ENCODE measurements at regions not wholly inside any gene's neighbourhood (a gene's known extent, or its start where the extent isn't known, plus 50 kb on each side); places are given as distances from the start of the nearest gene placed in this dataset.

DNA sequence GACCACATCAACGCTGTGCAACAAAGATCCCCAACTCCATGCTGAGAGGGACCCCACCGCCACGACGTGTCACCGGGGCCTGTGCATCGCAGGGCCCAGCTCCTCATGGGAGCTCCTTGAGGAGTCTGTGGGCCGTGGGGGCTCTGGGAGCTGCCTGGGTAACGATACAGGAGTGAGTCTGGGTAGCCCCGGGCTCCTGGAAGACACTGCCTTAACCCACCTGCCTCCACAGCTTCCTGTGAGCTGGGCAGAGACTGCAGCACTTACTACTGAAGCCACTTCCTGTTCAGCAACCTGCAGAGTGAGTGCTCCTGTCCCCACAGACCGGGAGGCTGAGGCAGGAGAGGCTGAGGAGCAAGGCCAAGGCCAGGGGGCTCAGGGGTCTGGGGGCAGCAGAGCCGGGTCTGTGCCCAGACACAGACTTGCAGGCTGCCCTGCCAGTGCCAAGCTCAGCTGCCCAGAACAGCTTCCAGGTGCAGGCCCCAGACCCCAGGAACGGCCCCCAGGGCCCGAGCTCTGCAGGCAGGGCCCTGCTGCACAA, 226.7 kb downstream of the BRD1 start:
- no peak for DNase-seq

DNA sequence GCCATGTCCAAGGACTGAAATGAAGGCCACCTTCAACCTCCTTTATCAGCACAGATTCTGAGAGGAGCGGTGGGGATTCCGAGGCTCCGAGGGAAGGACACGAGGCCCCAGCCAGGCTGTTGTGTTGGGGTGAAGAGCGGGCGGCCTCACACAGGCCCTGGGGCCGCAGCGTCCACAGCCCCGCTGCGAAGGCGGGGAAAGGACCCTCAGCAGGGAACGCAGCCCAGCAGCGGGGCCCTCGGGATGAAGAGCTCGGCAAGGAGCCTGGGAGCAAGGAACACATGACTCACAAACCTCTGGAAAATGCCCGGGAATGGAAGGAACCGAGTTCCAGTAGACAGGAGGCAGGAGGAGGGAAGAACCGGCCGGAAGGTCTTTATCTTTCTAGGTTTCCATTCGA, 227.2 kb downstream of the BRD1 start:
- no peak for DNase-seq

DNA sequence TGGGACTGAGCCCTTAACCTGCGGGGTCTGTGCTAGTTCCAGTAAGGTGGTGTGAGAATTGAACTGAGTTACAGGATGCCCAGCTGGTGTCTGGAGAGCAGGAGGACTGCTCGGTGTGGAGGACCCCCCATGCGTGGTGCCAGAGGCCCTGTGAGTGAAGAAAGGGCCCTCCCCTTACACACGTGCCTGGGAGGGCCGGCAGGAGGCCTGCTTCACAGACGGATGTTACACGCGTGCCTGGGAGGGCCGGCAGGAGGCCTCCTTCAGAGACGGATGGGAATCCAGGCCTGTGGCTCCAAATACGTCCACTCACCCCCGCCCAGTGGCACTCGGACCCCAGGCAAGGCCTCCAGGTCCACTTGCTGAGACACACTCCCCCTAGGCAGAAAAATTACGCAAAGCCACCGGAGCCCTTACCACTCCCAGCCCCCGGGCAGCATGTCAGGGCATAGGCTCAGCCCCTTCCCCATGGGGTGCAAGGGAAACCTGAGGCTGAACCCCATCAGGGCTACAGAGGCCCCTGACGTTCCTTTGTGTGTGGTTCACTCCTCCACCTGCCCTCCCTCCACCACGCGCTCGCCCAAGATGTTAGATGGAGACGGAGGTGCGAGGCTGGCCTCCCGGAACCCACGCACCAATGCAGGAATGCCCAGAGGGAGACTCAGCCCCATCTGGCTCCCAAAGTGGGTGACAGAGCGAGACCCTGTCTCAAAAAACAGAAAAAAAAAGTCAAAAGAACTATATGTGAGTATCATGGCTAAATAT, 227.8 kb downstream of the BRD1 start:
- DNase-seq = no peak

DNA sequence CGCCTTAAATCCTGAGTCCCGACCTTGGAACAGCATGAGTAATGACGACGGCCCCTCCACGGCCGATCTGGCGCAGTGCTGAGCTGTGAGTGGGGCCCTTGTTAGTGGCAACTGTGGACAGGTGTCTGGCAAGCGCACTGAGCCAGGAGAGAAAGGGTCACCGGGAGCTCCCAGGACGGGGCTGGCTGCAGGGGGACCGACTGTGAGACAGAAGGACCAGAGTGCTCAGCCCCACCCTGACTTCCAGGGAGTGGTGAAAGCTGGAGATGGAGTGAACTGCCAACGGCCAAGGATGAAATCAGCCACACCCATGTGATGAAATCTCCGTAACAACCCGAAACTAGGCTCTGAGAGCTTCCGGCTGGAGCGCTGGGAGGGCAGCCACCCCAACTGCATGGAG, 228.6 kb downstream of the BRD1 start:
- DNase-seq = no peak

DNA sequence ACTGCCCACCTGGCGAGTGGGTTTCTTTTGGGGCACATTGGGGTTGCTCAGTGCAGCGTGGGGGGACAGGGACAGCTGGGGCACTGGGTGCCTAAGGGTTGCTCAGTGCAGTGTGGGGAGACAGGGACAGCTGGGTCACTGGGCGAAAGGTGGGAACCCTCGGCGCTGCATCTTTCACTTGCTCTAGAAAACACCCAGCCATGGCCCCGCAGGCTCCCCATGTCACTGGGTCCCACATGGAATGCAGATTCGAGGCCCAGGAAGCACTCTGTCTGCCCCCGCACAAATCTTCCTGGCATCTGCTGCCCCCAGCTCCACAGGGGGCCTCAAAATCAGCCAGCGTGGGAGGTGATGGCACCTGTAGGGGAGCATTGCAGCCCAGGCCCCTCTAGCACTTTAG, 229.3 kb downstream of the BRD1 start:
- no peak for DNase-seq

DNA sequence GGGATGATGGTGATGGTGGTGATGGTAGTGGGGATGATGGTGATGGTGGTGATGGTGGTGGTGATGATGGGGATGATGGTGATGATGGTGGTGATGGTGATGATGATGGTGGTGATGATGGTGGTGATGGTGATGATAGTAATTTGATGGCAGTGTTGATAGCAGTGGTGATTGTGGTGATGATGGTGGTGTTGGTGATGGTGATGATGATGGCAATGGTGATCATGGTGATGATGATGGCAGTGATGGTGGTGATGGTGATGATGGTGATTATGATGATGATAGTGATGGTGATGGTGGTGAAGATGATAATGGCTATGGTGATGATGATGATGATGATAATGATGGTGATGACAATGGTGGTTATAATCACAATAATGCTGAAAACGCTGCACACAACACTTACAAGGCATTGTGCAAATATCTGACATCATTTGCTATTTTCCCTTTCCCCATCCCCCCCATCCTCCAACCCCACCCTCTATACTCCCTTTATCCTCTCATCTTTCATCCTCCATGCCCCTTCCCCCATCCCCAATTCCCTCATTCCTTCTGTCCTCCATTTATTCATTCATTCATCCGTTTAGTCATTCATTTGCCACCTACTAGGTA, 230.1 kb downstream of the BRD1 start:
- DNase-seq = no peak

DNA sequence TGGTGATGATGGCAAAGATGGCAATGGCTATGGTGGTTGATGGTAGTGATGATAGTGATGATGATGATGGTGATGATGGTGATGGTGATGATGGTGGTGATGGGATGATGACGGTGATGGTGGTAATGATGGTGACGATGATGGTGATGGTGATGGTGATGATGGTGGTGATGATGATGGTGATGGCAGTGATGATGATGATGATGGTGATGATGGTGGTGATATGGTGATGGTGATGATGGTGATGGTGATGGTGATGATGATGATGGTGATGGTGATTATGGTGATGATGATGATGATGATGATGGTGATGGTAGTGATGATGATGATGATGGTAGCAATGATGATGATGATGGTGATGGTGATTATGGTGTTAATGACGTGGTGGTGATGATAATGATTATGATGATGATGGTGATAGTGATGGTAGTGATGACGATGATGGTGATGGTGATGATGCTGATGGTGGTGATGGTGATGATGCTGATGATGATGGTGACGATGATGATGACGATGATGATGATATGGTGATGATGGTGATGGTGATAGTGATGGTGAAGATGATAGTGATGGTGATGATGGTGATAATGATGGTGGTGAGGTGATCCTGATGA, 232.1 kb downstream of the BRD1 start:
- no peak for DNase-seq

DNA sequence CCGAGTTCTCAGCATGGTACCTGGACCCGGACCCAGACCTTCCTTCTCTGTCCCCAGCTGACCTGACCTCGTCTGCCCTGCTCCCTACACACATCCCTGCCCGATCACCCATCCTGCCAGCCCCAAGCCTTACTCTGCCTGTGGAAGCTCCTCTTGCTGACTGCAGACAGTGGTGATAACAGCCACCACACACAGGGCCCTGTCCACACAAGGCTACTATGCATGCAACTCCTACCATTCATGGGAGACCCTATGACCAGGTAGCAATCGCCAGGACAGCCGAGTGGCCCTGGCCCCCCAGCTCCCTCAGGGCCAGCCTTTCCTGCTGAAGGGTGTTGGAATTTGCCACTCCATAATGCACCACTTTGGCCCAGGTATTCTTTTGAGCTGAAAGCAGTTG, 233.6 kb downstream of the BRD1 start:
- no peak for DNase-seq

DNA sequence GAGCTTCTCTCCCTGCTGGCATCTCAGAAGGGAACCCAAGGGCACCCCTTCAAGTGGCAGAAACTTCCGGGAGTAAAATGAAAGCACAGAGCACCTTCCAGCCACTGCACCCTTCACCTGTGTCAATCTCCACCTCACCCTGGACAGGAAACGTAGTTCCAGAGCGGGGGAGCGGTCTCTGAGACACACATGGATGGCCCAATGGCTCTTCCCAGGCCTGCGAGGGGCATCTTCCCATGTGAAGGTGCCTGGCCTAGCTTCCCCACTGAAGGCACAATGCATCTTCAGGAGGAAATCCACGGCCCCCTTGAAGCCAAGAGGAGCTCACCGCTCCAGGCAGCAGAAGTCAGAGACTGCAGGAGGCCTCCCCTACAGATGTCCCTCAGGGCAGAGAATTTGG, 234.2 kb downstream of the BRD1 start:
- DNase-seq = no peak

DNA sequence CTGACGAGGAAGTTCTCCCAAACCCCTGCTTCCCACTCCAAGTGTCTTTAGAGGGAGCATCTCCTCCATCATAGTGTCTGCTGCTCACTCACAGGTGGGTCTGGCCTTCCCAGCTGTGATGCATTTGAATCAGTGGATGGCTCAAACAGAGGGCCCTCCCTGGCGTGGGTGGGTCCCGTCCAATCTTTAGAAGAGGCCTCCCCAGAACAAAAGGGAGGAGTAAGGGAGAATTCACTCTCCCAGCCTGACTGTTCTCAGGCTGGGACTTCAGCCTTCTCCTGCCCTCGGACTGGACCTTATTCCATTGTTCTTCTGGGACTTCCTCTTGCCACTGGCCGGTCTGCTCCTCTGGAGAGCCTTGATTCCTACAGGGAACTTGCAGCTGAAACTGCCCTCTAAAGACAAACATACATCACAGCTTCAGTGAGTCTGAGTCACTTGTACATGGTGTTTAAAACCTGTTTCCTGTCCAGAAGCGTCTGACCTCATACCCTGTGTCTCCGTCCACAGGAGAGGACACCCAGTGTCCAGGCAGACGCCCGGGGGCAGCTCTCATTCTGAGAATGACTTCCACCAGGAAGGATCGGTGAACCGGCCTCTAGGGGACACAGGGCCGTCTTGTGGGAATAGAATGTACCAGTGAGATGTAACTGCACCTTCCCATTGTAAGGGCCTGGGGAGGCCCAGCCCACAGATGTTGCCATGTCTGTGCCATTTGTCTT, 234.7 kb downstream of the BRD1 start:
- no peak for DNase-seq

DNA sequence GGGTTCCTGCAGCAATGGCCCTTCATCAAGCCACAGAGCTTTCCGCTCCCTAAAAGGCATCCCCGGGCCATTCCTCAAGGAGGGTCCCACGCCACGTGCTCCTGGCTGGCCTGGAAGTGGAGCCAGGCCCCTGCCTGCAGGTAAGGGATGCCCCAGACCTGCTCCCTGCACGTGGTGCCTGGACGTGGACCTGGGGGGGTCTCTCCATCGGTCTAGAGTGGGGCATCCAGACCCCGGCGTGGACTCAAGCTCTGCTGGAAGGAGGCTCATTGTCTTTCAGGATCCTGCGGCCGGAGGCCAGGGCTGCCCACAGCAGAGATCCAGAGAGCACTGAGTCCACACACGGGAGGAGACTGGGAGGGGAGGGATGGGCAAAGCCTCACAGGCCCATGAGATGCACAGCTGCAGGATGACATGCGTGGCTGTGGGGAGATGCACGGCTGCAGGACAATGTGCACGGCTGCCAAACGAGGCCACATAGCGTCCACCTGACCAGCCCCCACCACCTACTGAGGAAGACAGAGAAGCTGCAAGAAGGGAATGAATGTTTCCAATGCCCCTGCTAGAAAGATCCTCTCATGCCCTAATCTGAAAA, 236.7 kb downstream of the BRD1 start:
- no peak for DNase-seq

DNA sequence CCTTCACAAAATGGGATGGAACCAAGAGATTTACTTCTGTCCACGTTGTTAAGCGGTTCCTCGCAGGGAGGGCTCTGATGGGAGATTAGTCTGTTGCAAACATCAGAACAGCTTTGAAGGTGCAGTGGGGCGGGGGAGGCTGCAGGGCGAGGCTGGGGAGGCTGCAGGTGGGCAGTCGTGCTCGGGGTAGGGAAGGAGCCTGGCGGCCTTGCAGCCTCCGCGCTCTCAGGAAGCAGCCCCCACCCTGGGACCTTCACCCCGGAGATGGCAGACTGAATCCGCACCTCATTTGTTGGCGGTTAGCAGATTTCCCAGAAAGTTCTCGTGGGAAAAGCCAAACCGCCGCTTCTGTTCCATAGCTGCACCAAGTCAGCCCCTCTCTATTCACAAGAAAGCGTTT, 237.3 kb downstream of the BRD1 start:
- no peak for DNase-seq

DNA sequence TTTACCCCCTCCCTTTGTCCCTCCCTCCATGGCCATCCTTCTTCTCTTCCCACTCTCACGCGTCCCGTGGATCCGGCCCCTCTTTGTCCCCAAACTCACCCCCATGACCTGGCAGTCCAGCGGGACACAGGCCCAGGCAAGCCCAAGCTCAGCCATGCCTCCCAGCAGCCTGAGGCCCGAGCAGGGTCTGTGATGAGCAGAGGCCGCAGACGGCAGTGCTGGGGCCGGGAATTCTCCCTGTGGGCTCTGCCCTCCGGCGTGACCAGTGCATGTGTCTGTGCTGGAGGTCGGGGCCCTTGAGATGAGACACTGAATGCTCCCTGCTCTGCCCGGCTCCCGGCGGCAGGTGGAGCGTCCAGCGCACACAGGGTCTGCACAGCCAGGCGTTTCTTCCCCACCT, 237.9 kb downstream of the BRD1 start:
- DNase-seq = no peak

DNA sequence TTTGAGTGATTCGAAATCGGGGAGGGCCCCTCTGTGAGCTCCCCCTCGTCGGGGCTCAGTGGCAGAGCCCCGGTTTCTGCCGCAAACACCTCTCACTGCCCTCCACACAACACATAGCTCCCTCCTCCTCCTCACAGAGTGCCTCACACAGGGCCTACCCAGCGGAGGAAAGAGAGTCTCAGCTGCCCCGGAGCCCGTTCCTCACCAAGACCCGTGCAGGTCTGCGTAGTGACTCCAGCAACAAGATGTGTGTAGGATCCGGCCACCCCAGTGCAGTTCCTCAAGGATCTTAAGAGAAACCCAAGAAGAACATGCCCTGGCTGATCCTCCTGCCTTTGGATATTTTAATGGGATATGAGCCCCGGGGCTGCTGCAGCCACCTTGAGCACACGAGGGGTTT, 238.4 kb downstream of the BRD1 start:
- DNase-seq = no peak

DNA sequence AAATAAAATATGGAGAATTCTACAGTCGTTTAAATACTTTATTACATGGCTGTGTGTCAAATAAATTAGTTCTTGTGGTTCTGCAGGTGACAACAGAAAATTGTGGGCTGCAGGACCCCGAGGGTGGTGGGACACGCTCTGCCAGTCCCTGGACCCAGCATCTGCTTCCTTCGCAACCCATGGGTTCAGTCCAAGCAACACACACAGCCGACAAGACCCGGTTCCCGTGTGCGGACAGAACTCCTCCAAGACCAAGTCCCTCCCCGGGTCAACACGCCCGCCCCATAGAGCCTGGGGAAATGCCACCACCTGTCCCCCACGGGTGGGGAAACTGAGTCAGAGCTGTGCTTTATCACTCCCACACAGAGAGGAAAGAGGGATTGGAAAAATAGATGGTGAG, 238.9 kb downstream of the BRD1 start:
- DNase-seq = no peak

DNA sequence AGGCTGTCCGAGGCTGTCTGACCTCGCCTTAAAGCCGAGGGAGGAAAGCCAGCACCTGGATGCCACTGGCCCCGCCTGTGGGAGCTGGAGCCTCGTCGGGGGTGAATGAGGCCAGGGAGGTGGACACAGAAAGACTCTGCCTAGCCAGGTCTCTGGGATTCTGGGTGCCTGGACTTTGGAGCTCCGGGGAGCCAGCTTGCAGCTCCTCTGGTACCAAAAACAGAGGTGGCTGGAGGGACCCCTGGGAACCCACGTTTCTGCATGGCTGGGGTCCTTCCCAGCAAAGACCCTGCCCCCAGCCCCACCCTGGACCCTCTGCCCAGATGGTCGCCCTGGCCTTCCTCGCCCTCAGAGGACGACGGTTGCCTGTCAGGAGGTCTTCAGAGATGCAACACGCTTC, 239.7 kb downstream of the BRD1 start:
- no peak for DNase-seq

DNA sequence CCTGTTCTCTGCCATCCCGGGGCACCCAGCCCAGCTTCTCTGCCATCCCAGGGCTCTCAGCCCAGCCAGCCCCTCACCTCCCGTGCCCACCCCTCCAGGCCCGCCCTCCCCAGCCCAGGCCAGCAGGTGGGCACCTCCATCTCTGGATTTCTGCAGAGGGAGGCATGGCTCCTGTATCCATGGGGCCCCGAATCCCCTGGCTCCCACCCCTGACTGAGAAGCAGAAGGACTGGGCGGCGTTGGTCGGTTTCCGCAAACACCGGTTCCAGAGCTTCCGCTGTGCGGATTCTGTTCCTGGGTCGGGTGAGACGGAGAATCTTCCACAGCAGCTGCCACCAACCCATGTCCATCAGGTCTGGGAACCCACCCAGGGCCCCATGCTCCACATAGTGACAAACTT, 240.3 kb downstream of the BRD1 start:
- no peak for DNase-seq

DNA sequence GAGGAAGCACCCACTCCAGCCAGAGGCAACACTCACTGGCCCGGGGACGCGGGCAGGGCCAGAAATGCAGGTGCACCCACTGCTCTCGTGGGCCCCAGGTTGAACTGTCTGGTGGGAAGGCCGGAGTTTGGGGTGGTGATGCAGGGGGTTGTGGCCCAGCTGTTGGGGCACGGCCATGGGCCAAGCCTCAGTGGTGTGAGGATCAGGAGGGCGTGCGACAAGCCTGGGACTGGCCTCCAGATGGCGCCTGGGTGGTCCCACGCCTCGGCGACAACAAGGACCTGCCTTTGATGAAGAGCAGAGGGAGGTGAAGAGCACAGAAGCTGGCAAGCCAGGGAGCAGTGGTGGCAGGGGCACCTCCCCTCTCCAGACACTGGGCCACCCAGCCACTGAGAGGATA, 240.8 kb downstream of the BRD1 start:
- DNase-seq = no peak

DNA sequence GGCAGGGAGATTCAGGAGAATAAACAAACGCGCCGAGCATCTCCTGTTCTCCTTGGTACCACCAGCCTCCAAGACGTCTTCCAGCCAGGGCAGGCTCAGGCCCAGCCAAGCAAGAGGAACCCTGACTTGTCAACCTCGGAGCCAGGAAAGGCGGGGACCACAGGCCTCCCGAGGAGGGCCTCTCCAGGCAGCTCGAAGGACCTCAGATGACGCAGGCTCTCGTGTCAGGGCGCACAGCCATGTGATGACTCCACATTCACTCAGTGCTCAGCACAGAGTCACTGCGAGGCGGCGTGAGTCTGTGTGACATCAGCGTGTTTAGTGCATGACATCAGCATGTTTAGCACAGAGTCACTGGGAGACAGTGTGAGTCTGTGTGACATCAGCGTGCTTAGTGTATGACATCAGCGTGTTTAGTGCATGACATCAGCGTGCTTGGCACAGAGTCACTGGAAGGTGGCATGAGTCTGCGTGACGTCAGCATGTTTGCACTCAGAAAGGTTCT, 241.4 kb downstream of the BRD1 start:
- DNase-seq = no peak

DNA sequence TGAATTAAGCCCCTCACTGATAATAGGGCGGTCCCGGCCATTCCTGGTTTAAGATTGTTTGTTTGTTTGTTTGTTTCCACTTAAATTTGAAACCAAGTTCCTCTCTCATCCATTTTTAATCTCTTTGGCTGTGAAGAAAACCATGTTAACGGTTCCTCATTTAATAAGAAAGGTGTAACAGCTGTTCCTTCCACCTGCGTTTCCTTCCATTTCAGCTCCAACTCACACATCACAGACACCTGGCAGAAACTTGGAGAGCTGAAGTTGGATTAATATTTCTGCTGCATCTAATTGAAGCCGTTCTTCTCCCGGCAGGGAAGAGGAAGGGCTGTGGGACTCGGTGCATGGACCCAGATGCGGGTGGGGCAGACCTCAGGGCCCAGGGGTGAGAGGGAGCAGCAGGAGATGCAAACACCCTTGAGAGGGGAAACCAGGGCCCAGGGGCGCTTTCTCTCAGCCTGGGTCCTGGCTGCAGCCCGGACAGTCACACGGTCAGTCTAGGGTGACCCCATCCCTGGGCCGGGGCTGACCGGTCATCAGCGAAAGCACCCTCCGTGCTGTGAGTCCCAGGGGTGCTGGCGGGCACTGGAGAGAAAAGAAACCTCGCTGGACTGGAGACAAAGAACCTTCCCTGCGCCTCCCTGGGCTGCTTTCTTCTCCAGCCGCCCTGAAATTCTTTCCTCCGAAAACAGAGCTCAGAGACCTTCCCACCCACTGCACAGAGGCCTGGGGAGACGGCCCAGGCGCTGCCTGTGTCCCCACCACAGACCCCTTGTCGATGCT, 242.0 kb downstream of the BRD1 start:
- no peak for DNase-seq

DNA sequence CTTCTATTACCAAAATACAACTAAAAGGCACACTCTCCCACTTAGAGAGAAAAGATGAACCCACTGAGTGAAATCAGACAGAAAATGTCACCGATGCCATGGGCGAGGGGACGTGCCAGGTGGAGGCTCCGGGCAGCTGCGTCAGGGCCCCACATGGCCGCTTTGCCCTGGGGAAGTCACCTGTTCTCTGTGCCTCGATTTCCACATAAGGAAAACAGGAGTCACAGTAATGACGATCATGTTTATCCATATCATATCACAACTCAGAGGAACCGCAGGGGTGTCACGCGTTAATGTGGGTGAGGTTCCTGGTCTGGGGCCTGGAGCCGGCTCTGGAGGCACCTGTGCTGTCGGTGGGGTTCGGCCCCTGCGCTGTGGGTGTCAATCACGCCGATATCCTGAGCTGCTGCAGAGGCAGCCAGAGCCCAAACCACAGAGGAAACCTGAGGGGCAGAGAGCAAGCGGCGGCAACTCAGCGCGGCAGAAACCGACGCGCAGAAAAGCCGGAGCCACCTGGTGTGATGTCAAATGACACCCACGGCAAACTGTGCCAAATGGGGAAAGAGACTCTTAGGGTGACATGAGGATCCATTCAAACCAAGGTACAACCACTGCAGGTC, 243.7 kb downstream of the BRD1 start:
- no peak for DNase-seq

DNA sequence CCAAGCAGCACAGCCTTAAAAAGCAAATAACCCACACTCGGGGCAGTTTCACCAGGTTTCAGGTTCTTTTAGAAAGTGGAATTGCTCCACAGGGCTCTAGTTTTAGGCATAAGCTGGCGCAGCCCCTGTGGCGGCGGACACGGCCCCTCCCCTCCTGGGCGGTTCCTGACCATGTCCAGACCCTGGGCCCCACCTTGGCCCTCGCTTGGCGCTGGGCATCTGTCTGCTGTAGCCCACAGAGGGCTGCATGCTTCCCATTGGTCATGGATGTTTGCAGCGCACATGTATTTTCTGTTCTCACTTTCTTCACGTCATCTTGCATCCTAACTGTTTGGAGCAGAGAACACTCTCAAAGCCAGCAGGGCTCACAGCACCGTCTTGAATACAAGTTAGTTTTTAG, 244.3 kb downstream of the BRD1 start:
- DNase-seq = no peak
